WTC11 (cell line): ENCODE measurements at regions not wholly inside any gene's neighbourhood (a gene's known extent, or its start where the extent isn't known, plus 50 kb on each side); places are given as distances from the start of the nearest gene placed in this dataset.

Experiments used
- ATAC-seq: fragments of 200-7000 bp; cut with Tn5 transposase; 2 replicates; pipeline ENCODE4 v1.10.0; 2021; ENCODE audit warnings: mild to moderate bottlenecking, moderate library complexity
- CTCF ChIA-PET: fragments of 300-600 bp; sonication (Branson Sonifier 250); formaldehyde crosslinking; loops from one replicate; lab custom pipeline; 2021; ENCODE audit warnings: antibody characterized with exemption; lab: Charles Lee
- POLR2A ChIA-PET: fragments of 350-600 bp; sonication (Branson Sonifier 250); formaldehyde crosslinking; loops from one replicate; lab custom pipeline; 2021; ENCODE audit warnings: antibody characterized with exemption; lab: Charles Lee
- DNase-seq: peaks from one replicate; pipeline ENCODE4 v3.0.0; 2021; ENCODE audit warnings: low spot score
- H3K27ac Mint-ChIP-seq: 2 replicates; pipeline ENCODE4 v1.8.0; 2021; ENCODE audit warnings: mixed read lengths
- H3K27me3 Mint-ChIP-seq: 2 replicates; pipeline ENCODE4 v1.8.0; 2021; ENCODE audit warnings: low read depth, mild to moderate bottlenecking, moderate library complexity, mixed read lengths
- H3K36me3 Mint-ChIP-seq: 2 replicates; pipeline ENCODE4 v1.8.0; 2021; ENCODE audit warnings: mixed read lengths
- H3K4me1 Mint-ChIP-seq: 2 replicates; pipeline ENCODE4 v1.8.0; 2022; ENCODE audit warnings: mixed read lengths
- H3K4me3 Mint-ChIP-seq: 2 replicates; pipeline ENCODE4 v1.8.0; 2021; ENCODE audit warnings: mild to moderate bottlenecking, moderate library complexity, mixed read lengths
- H3K9me3 Mint-ChIP-seq: 2 replicates; pipeline ENCODE4 v1.8.0; 2021; ENCODE audit warnings: mixed read lengths
- ARID4B ChIP-seq: sonication (generic); formaldehyde crosslinking; IDR thresholded peaks from 2 replicates; pipeline ENCODE4 v1.8.0; 2023; ENCODE audit warnings: missing genetic modification reagents, mild to moderate bottlenecking, borderline replicate concordance
- ATF3 ChIP-seq: sonication (generic); formaldehyde crosslinking; conservative IDR thresholded peaks from 2 replicates; pipeline ENCODE4 v1.8.1; 2022; ENCODE audit warnings: mild to moderate bottlenecking, missing genetic modification reagents
- E2F5 ChIP-seq: sonication (generic); formaldehyde crosslinking; IDR thresholded peaks from 2 replicates; pipeline ENCODE4 v1.8.1; 2022; ENCODE audit warnings: mild to moderate bottlenecking, moderate library complexity, missing genetic modification reagents
- ESRRA ChIP-seq: sonication (generic); formaldehyde crosslinking; IDR thresholded peaks from 2 replicates; pipeline ENCODE4 v1.8.1; 2022; ENCODE audit warnings: mild to moderate bottlenecking, missing genetic modification reagents, borderline replicate concordance
- FOXP1 ChIP-seq: sonication (generic); formaldehyde crosslinking; IDR thresholded peaks from 2 replicates; pipeline ENCODE4 v1.8.0; 2022; ENCODE audit warnings: missing genetic modification reagents, mild to moderate bottlenecking, moderate library complexity, borderline replicate concordance
- FOXP4 ChIP-seq: sonication (generic); formaldehyde crosslinking; IDR thresholded peaks from 2 replicates; pipeline ENCODE4 v1.8.0; 2022; ENCODE audit warnings: mild to moderate bottlenecking, missing genetic modification reagents
- GABPB1 ChIP-seq: sonication (generic); formaldehyde crosslinking; IDR thresholded peaks from 2 replicates; pipeline ENCODE4 v1.8.1; 2023; ENCODE audit warnings: mild to moderate bottlenecking, missing genetic modification reagents
- IRF2 ChIP-seq: sonication (generic); formaldehyde crosslinking; IDR thresholded peaks from 2 replicates; pipeline ENCODE4 v1.8.0; 2022; ENCODE audit warnings: low read depth, missing genetic modification reagents, borderline replicate concordance
- MLX ChIP-seq: sonication (generic); formaldehyde crosslinking; IDR thresholded peaks from 2 replicates; pipeline ENCODE4 v1.8.1; 2023; ENCODE audit warnings: mild to moderate bottlenecking, missing genetic modification reagents, moderate library complexity
- NR1H2 ChIP-seq: sonication (generic); formaldehyde crosslinking; IDR thresholded peaks from 2 replicates; pipeline ENCODE4 v1.9.0; 2021; ENCODE audit warnings: mild to moderate bottlenecking, moderate library complexity, missing genetic modification reagents
- NR3C1 ChIP-seq: sonication (generic); formaldehyde crosslinking; conservative IDR thresholded peaks from 2 replicates; pipeline ENCODE4 v1.8.1; 2023; ENCODE audit warnings: low read depth, mild to moderate bottlenecking, missing genetic modification reagents
- PRDM15 ChIP-seq: sonication (generic); formaldehyde crosslinking; IDR thresholded peaks from 2 replicates; pipeline ENCODE4 v1.8.0; 2022; ENCODE audit warnings: missing genetic modification reagents
- PRRX2 ChIP-seq: fragments of 250-450 bp; sonication (Bioruptor Pico); IDR thresholded peaks from 2 replicates; pipeline ENCODE4 v1.8.0; 2021; ENCODE audit warnings: mild to moderate bottlenecking
- SMAD3 ChIP-seq: sonication (generic); formaldehyde crosslinking; IDR thresholded peaks from 2 replicates; pipeline ENCODE4 v1.8.0; 2022; ENCODE audit warnings: missing genetic modification reagents, mild to moderate bottlenecking, borderline replicate concordance
- SP1 ChIP-seq: sonication (generic); formaldehyde crosslinking; conservative IDR thresholded peaks from 2 replicates; pipeline ENCODE4 v1.8.1; 2022; ENCODE audit warnings: missing genetic modification reagents
- STAT6 ChIP-seq: sonication (generic); formaldehyde crosslinking; conservative IDR thresholded peaks from 2 replicates; pipeline ENCODE4 v1.8.1; 2023; ENCODE audit warnings: mild to moderate bottlenecking, low read depth, missing genetic modification reagents, moderate library complexity
- ZMAT4 ChIP-seq: fragments of 250-450 bp; sonication (Bioruptor Pico); IDR thresholded peaks from 2 replicates; pipeline ENCODE4 v1.9.0; 2021; ENCODE audit warnings: mild to moderate bottlenecking
- ZNF138 ChIP-seq: sonication (generic); formaldehyde crosslinking; conservative IDR thresholded peaks from 2 replicates; pipeline ENCODE4 v1.8.1; 2022; ENCODE audit warnings: mild to moderate bottlenecking, moderate library complexity, missing genetic modification reagents
- ZNF281 ChIP-seq: sonication (generic); formaldehyde crosslinking; IDR thresholded peaks from 2 replicates; pipeline ENCODE4 v1.8.0; 2023; ENCODE audit warnings: mild to moderate bottlenecking, missing genetic modification reagents

GRCh38 chr3:80247766-80248165 lies 480.0 kb upstream of the ROBO1 start:
- no peak for DNase-seq
- CTCF ChIA-PET: no interaction called here
- H3K27me3 Mint-ChIP-seq: no peaks in the 10 kb centered on the region
- TF ChIP-seq ARID4B (CRISPR knock-in tag) (no peak), ATF3 (CRISPR knock-in tag) (no peak), ZNF281 (CRISPR knock-in tag) (no peak), ZNF138 (CRISPR knock-in tag) (no peak), MLX (no peak), NR1H2 (no peak), FOXP4 (CRISPR knock-in tag) (no peak), IRF2 (no peak), SMAD3 (CRISPR knock-in tag) (no peak), NR3C1 (CRISPR knock-in tag) (no peak), STAT6 (CRISPR knock-in tag) (no peak), ZMAT4 (CRISPR knock-in tag) (no peak), GABPB1 (no peak), E2F5 (no peak), PRRX2 (no peak), PRDM15 (CRISPR knock-in tag) (no peak), SP1 (CRISPR knock-in tag) (no peak), FOXP1 (CRISPR knock-in tag) (no peak), ESRRA (CRISPR knock-in tag) (no peak)
- TF ChIP-seq, all 79 proteins: peak for 0
- Mint-ChIP-seq H3K36me3 (peaks cover 14% of the 10 kb centered on the region), H3K27ac (no peak overlapping the region), H3K4me1 (peaks cover 2% of the 10 kb centered on the region; the same call in 1 of the 2 replicates), H3K9me3 (peaks cover 34% of the 10 kb centered on the region), H3K4me3 (no peak overlapping the region)
- POLR2A ChIA-PET: no interaction called here
- ATAC-seq: no peak
